ENCODE measurements at regions not wholly inside any gene's neighbourhood (a gene's known extent, or its start where the extent isn't known, plus 50 kb on each side); places are given as distances from the start of the nearest gene placed in this dataset.

GRCh38 chr1:38787041-38787440, 72.5 kb downstream of the RRAGC start:
- peaks cover 70 to 91% (median 82%) of the 10 kb centered on the region in 5 donors for H3K27me3 Mint-ChIP-seq
- no peak overlapping the region for H3K27ac ChIP-seq (ENCODE audit: low read depth, low read length)
- H3K27me3 ChIP-seq (ENCODE audit: control insufficient read depth in 2 of 2, insufficient read depth in 2 of 2, low read length in 2 of 2), result peaks cover 3 to 12% of the 10 kb centered on the region in 2 donors
- no peaks in the 10 kb centered on the region for H3K4me1 ChIP-seq (ENCODE audit: control insufficient read depth in 2 of 2, insufficient read depth in 2 of 2, low read length in 2 of 2)
- ChIA-PET POLR2A (no interaction called here), CTCF (no interaction called here)
- no peak overlapping the region for H3K4me3 ChIP-seq (ENCODE audit: low read length)
- H3K9me3 ChIP-seq (ENCODE audit: control insufficient read depth in 2 of 3, low read length in 3 of 3), result no peaks in the 10 kb centered on the region
- no peak overlapping the region for H3K27ac Mint-ChIP-seq
- peaks cover 0 to 7% (median 1%) of the 10 kb centered on the region in 11 donors for H3K9me3 Mint-ChIP-seq
- intact Hi-C loops (cut with micrococcal nuclease), result no loop called here
- DNase-seq (no peak), ATAC-seq (no peak)
- H3K4me3 Mint-ChIP-seq, result no peak overlapping the region
- H3K4me1 Mint-ChIP-seq, result no peaks in the 10 kb centered on the region
- peaks cover 0 to 4% (median 0%) of the 10 kb centered on the region in 5 donors for H3K36me3 Mint-ChIP-seq
- H3K36me3 ChIP-seq (ENCODE audit: control insufficient read depth in 2 of 3, insufficient read depth in 3 of 3, low read length in 3 of 3), result no peaks in the 10 kb centered on the region

GRCh38 chr1:38786040-38786436, 73.5 kb downstream of the RRAGC start:
- Histone ChIP-seq H3K36me3 (ENCODE audit: control insufficient read depth in 2 of 3, insufficient read depth in 3 of 3, low read length in 3 of 3) (no peaks in the 10 kb centered on the region), H3K4me1 (ENCODE audit: control insufficient read depth in 2 of 2, insufficient read depth in 2 of 2, low read length in 2 of 2) (no peaks in the 10 kb centered on the region), H3K4me3 (ENCODE audit: low read length) (no peak overlapping the region), H3K27me3 (ENCODE audit: control insufficient read depth in 2 of 2, insufficient read depth in 2 of 2, low read length in 2 of 2) (peaks cover 3 to 12% of the 10 kb centered on the region in 2 donors), H3K27ac (ENCODE audit: low read depth, low read length) (no peak overlapping the region), H3K9me3 (ENCODE audit: control insufficient read depth in 2 of 3, low read length in 3 of 3) (no peaks in the 10 kb centered on the region)
- no peaks in the 10 kb centered on the region for H3K4me1 Mint-ChIP-seq
- H3K9me3 Mint-ChIP-seq, result peaks cover 0 to 5% (median 0%) of the 10 kb centered on the region in 11 donors
- CTCF ChIA-PET, result no interaction called here
- H3K36me3 Mint-ChIP-seq, result no peaks in the 10 kb centered on the region
- DNase-seq, result no peak
- intact Hi-C loops (cut with micrococcal nuclease), result no loop called here
- peaks cover 72 to 91% (median 82%) of the 10 kb centered on the region in 5 donors for H3K27me3 Mint-ChIP-seq
- ATAC-seq, result no peak
- no peak overlapping the region for H3K27ac Mint-ChIP-seq
- POLR2A ChIA-PET, result no interaction called here
- no peak overlapping the region for H3K4me3 Mint-ChIP-seq

DNA sequence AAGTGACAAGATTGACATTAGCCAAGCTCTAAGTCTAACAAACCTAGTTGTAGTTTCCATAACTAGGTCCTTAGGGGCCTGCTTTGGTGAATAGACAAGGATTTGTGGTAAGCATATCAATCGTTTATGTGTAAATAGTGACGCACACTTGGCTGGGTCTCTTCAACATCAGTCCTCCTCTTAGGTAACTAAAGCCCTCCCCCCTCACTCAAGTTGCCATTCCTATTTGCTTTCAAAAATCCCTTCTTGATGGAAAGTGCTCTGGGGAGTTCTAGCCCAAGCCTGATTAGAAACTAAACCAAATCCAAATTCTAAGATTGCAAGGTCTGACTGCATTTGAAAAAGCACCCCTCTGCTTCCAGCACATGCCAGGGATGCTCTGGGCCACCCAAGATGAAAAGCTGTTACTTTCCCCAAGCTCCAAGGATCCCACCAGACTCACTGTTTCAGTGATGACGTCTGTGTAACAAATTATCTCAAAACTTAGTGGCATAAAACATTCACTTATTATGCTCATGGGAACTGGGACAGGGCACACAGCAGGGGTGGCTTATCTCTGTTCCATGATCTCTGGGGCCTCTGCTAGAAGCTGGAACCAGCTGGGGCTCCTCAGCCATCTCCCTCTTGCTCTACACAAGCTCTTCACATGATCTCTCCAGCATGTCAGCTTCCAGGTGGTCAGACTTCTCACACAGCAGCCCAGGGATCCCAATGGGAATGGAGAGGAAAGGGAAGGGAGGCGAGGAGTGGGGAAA, 74.1 kb downstream of the RRAGC start:
- Mint-ChIP-seq H3K4me1 (no peaks in the 10 kb centered on the region), H3K27ac (no peak overlapping the region), H3K9me3 (peaks cover 0 to 5% (median 0%) of the 10 kb centered on the region in 11 donors), H3K4me3 (no peak overlapping the region), H3K27me3 (peaks cover 70 to 92% (median 81%) of the 10 kb centered on the region in 5 donors), H3K36me3 (no peaks in the 10 kb centered on the region)
- intact Hi-C loops (cut with micrococcal nuclease), result no loop called here
- ATAC-seq (no peak), DNase-seq (no peak)
- ChIA-PET POLR2A (no interaction called here), CTCF (no interaction called here)
- H3K36me3 ChIP-seq (ENCODE audit: control insufficient read depth in 2 of 3, insufficient read depth in 3 of 3, low read length in 3 of 3), result no peaks in the 10 kb centered on the region
- H3K4me3 ChIP-seq (ENCODE audit: low read length), result no peak overlapping the region
- no peaks in the 10 kb centered on the region for H3K4me1 ChIP-seq (ENCODE audit: control insufficient read depth in 2 of 2, insufficient read depth in 2 of 2, low read length in 2 of 2)
- H3K9me3 ChIP-seq (ENCODE audit: control insufficient read depth in 2 of 3, low read length in 3 of 3), result no peaks in the 10 kb centered on the region
- no peak overlapping the region for H3K27ac ChIP-seq (ENCODE audit: low read depth, low read length)
- H3K27me3 ChIP-seq (ENCODE audit: control insufficient read depth in 2 of 2, insufficient read depth in 2 of 2, low read length in 2 of 2), result peaks cover 3 to 12% of the 10 kb centered on the region in 2 donors

DNA sequence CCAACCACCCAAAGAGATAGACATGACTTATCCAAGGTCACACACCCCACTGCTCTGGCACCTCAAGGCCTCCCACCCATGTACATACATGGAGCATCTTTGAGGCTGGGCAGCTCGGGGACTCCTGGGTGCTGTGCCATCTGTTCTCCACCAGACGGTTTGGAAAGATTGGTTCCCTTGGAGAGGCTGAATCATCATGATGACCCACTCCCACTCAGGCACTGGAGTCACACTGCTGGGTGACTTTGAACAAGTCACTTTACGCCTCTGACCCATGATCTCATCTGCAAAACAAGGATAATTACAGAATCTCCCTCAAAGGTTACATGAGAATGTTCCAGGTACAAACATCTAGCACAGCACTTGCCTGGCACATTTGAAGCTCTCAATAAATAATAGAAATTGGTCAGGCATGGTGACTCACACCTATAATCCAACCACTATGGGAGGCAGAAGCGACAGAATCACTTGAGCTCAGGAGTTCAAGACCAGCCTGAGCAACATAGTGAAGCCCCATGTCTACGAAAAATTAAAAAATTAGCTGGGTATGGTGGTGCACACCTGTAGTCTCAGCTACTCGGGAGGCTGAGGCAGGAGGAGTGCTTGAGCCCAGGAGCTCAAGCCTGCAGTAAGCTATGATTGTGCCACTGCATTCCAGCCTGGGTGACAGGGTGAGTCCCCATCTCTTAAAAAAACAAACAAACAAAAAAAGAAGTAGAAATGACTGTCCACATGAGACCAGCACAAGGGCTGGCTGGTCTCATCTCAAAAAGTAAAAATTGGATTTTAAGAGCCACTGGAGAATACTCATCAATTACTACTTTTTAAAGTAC, 74.9 kb downstream of the RRAGC start:
- H3K4me3 Mint-ChIP-seq, result no peak overlapping the region
- ATAC-seq, result no peak
- H3K9me3 Mint-ChIP-seq, result peaks cover 0 to 5% (median 0%) of the 10 kb centered on the region in 11 donors
- no peaks in the 10 kb centered on the region for H3K4me1 ChIP-seq (ENCODE audit: control insufficient read depth in 2 of 2, insufficient read depth in 2 of 2, low read length in 2 of 2)
- H3K36me3 Mint-ChIP-seq, result no peaks in the 10 kb centered on the region
- ChIA-PET CTCF (no interaction called here), POLR2A (no interaction called here)
- H3K27ac Mint-ChIP-seq, result no peak overlapping the region
- H3K4me3 ChIP-seq (ENCODE audit: low read length), result no peak overlapping the region
- H3K36me3 ChIP-seq (ENCODE audit: control insufficient read depth in 2 of 3, insufficient read depth in 3 of 3, low read length in 3 of 3), result no peaks in the 10 kb centered on the region
- no peak overlapping the region for H3K27ac ChIP-seq (ENCODE audit: low read depth, low read length)
- no peaks in the 10 kb centered on the region for H3K9me3 ChIP-seq (ENCODE audit: control insufficient read depth in 2 of 3, low read length in 3 of 3)
- peaks cover 2 to 9% of the 10 kb centered on the region in 2 donors for H3K27me3 ChIP-seq (ENCODE audit: control insufficient read depth in 2 of 2, insufficient read depth in 2 of 2, low read length in 2 of 2)
- intact Hi-C loops (cut with micrococcal nuclease), result no loop called here
- peaks cover 66 to 90% (median 73%) of the 10 kb centered on the region in 5 donors for H3K27me3 Mint-ChIP-seq
- no peak for DNase-seq
- no peaks in the 10 kb centered on the region for H3K4me1 Mint-ChIP-seq

GRCh38 chr1:38783640-38784229, 75.8 kb downstream of the RRAGC start:
- no peak overlapping the region for H3K27ac ChIP-seq (ENCODE audit: low read depth, low read length)
- Mint-ChIP-seq H3K4me3 (peak overlapping the region in 1 of 10 donors; percentile 5), H3K27ac (no peak overlapping the region), H3K27me3 (peaks cover 58 to 82% (median 65%) of the 10 kb centered on the region in 5 donors), H3K36me3 (no peaks in the 10 kb centered on the region), H3K4me1 (no peaks in the 10 kb centered on the region), H3K9me3 (peaks cover 0 to 5% (median 0%) of the 10 kb centered on the region in 11 donors)
- no peak overlapping the region for H3K4me3 ChIP-seq (ENCODE audit: low read length)
- no peaks in the 10 kb centered on the region for H3K36me3 ChIP-seq (ENCODE audit: control insufficient read depth in 2 of 3, insufficient read depth in 3 of 3, low read length in 3 of 3)
- ChIA-PET POLR2A (interaction anchor here (0.6 kb wide), 1 partner anchor 323 kb away, joined by 3 read pairs; no protein-coding TSS in a partner anchor), CTCF (no interaction called here)
- no peak for DNase-seq
- H3K4me1 ChIP-seq (ENCODE audit: control insufficient read depth in 2 of 2, insufficient read depth in 2 of 2, low read length in 2 of 2), result no peaks in the 10 kb centered on the region
- no peaks in the 10 kb centered on the region for H3K9me3 ChIP-seq (ENCODE audit: control insufficient read depth in 2 of 3, low read length in 3 of 3)
- ATAC-seq, result no peak
- peaks cover 0 to 7% of the 10 kb centered on the region in 2 donors for H3K27me3 ChIP-seq (ENCODE audit: control insufficient read depth in 2 of 2, insufficient read depth in 2 of 2, low read length in 2 of 2)
- intact Hi-C loops (cut with micrococcal nuclease), result no loop called here

- peaks cover 0 to 7% of the 10 kb centered on the region in 2 donors for H3K27me3 ChIP-seq (ENCODE audit: control insufficient read depth in 2 of 2, insufficient read depth in 2 of 2, low read length in 2 of 2)
- DNase-seq, result no peak
- ChIA-PET POLR2A (no interaction called here), CTCF (no interaction called here)
- H3K36me3 ChIP-seq (ENCODE audit: control insufficient read depth in 2 of 3, insufficient read depth in 3 of 3, low read length in 3 of 3), result no peaks in the 10 kb centered on the region
- ATAC-seq, result no peak
- no peak overlapping the region for H3K4me3 ChIP-seq (ENCODE audit: low read length)
- no peaks in the 10 kb centered on the region for H3K9me3 ChIP-seq (ENCODE audit: control insufficient read depth in 2 of 3, low read length in 3 of 3)
- H3K9me3 Mint-ChIP-seq, result no peaks in the 10 kb centered on the region
- no peak overlapping the region for H3K4me3 Mint-ChIP-seq
- intact Hi-C loops (cut with micrococcal nuclease), result no loop called here
- H3K27ac ChIP-seq (ENCODE audit: low read depth, low read length), result no peak overlapping the region
- no peaks in the 10 kb centered on the region for H3K4me1 Mint-ChIP-seq
- no peaks in the 10 kb centered on the region for H3K4me1 ChIP-seq (ENCODE audit: control insufficient read depth in 2 of 2, insufficient read depth in 2 of 2, low read length in 2 of 2)
- H3K27ac Mint-ChIP-seq, result no peak overlapping the region
- H3K36me3 Mint-ChIP-seq, result no peaks in the 10 kb centered on the region
- peaks cover 48 to 70% (median 52%) of the 10 kb centered on the region in 5 donors for H3K27me3 Mint-ChIP-seq
Observed at GRCh38 chr1:38781872-38782617, 77.5 kb downstream of the RRAGC start.
